NB4 (cell line): ENCODE measurements at regions not wholly inside any gene's neighbourhood (a gene's known extent, or its start where the extent isn't known, plus 50 kb on each side); places are given as distances from the start of the nearest gene placed in this dataset.
A peak's percentile ranks its signal among the peaks of the same experiment; 100 is the strongest.

Source experiments
- DNase-seq: peaks from one replicate; pipeline ENCODE4 v3.0.0; 2010; ENCODE audit warnings: low read depth
- H3K4me3 ChIP-seq: one replicate; pipeline ENCODE4 v1.5.1; 2011; ENCODE audit warnings: mild to moderate bottlenecking, low read depth, low read length, moderate library complexity
- MYC ChIP-seq: IDR thresholded peaks from 2 replicates; pipeline ENCODE4 v1.6.1; 2011; ENCODE audit warnings: low read depth, low read length
- POLR2A ChIP-seq: IDR thresholded peaks from 2 replicates; pipeline ENCODE4 v1.6.1; 2011; ENCODE audit warnings: mild to moderate bottlenecking; ENCODE audit not compliant: insufficient read length; ENCODE audit errors: extremely low read depth
- TF ChIP-seq, protein P1 (sequence below): IDR thresholded peaks from one replicate; pipeline ENCODE4 v1.5.1; 2012; ENCODE audit warnings: low read depth, low read length
- TF ChIP-seq, protein P2 (sequence below): IDR thresholded peaks from 2 replicates; pipeline ENCODE4 v1.6.1; 2011; ENCODE audit warnings: low read depth, low read length

DNA sequence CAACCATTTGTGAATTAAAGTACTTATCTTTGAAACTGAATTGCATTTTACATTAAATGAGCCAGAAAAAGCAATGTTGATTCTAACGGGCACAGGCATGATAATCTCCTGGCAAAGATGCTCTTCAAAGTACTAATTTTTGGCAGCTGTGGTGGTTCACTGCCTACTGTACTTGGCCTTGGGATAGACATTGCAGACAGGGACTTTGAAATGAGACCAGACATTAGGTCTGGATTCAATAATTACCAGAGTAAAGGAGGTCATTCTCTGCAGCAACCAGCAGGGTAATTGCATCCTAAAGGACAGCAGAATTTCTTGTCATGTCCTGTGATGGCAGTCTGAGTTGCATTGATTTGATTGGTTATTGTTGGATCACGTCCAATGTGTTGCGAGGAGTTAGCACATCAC is 986.5 kb downstream of the TDRD15 start:
- TF ChIP-seq POLR2A: no peak
- H3K4me3 ChIP-seq: no peak overlapping the region
- DNase-seq: no peak

DNA sequence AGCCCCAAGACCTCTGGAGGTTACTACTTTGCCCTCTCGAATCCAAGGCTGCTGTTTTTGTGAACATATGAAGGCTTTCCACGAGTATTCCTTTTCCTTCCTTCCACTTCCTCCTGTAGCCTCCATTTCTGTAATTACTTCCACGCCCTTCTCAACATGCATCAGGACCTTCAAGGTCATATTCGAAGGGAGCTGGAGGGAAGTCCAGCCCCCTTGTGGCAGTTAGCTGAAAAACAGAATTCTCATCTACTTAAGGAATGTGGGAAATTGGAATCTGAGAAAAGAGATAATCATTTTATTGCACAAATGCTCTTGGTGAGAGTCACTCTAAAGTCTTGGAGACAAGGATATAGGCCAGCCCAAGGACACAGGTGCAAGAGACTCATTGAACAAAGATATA is 1000.2 kb downstream of the TDRD15 start:
- H3K4me3 ChIP-seq: no peak overlapping the region
- TF ChIP-seq, protein P1, sequence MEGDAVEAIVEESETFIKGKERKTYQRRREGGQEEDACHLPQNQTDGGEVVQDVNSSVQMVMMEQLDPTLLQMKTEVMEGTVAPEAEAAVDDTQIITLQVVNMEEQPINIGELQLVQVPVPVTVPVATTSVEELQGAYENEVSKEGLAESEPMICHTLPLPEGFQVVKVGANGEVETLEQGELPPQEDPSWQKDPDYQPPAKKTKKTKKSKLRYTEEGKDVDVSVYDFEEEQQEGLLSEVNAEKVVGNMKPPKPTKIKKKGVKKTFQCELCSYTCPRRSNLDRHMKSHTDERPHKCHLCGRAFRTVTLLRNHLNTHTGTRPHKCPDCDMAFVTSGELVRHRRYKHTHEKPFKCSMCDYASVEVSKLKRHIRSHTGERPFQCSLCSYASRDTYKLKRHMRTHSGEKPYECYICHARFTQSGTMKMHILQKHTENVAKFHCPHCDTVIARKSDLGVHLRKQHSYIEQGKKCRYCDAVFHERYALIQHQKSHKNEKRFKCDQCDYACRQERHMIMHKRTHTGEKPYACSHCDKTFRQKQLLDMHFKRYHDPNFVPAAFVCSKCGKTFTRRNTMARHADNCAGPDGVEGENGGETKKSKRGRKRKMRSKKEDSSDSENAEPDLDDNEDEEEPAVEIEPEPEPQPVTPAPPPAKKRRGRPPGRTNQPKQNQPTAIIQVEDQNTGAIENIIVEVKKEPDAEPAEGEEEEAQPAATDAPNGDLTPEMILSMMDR: peak; percentile 36
- TF ChIP-seq POLR2A: no peak
- peak; percentile 28 for DNase-seq

DNA sequence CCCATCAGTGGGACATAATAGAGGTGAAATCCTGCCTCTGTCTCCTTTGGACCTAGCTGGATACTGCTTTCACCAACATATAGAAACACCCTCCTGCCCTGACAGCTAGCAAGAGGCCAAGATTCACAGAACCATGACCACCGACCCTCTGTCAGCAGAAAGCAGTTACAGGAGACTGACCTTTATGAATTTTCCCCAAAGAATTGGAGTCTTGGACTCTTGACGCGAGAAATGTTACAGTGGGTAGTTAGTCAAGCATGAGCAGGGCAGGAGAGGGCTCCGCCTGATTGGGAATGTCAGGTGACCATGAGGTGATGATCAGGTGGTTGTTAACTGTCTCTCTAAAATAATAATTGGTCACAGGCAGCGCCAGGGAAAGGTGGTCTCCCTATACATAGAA is 1002.3 kb downstream of the TDRD15 start:
- TF ChIP-seq, protein P1: no peak
- TF ChIP-seq MYC (no peak), POLR2A (no peak)
- TF ChIP-seq, protein P2, sequence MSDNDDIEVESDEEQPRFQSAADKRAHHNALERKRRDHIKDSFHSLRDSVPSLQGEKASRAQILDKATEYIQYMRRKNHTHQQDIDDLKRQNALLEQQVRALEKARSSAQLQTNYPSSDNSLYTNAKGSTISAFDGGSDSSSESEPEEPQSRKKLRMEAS: no peak
- no peak for DNase-seq
- H3K4me3 ChIP-seq: no peak overlapping the region

DNA sequence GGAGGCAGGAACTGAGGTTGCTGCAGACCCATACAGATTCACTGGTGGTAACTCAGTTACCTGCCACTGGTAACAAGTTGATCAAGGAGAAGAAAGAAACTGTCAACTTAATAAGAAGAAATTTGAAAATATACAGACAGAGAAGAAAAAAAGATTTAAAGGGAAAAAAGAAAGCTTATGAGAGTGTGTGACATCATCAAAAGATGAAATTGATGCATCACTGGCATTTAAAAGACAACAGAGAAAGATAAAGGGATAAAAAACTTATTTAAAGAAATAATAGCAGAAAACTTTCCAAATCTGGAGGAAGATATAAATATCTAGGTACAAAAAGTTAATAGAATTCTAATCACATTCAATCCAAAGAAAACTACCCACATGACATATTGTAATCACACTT is 1003.2 kb downstream of the TDRD15 start:
- TF ChIP-seq, protein P1: no peak
- DNase-seq: no peak
- no peak overlapping the region for H3K4me3 ChIP-seq

DNA sequence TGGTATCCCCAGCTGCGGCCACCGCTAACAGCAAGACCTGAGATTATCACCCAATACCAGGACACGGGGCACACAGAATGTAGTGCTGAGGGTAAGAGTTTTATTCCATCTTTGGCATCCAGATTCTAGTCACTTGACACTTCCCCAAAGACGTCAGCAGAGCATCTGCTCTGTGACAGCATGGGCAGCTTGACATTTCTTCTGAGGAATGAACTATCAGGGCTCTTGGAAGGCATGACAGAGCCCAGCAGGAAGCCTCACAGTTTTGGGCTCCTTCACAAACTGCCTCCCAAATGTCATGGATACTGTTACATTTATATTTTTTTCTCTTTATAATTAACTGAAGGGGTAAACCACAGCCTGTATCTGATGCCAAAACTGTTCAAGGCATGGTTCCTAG is 1010.7 kb downstream of the TDRD15 start:
- DNase-seq: no peak
- no peak for TF ChIP-seq POLR2A
- TF ChIP-seq, protein P2: no peak
- no peak for TF ChIP-seq MYC
- TF ChIP-seq, protein P1: no peak
- H3K4me3 ChIP-seq: no peak overlapping the region

DNA sequence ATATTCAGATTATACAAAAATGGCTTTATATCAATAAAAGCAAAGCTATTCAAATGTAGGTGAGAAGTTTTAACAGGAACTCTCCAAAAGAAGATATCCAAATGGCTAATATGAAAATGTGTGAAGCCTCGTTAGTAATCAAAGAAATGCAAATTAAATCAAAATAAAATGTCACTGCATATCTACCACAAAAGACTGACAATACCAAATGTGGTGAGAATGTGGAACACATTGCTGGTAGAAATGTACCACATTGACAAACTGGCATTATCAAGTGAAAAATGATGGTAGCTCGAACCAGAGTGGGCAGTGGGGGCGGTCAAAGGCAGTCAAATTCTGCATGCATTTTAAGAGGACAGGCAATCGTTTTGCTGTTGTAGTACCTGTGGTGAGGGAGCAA is 1012.7 kb downstream of the TDRD15 start:
- H3K4me3 ChIP-seq: no peak overlapping the region
- DNase-seq: no peak
- no peak for TF ChIP-seq MYC
- TF ChIP-seq, protein P2: no peak
- TF ChIP-seq, protein P1: no peak
- TF ChIP-seq POLR2A: no peak

DNA sequence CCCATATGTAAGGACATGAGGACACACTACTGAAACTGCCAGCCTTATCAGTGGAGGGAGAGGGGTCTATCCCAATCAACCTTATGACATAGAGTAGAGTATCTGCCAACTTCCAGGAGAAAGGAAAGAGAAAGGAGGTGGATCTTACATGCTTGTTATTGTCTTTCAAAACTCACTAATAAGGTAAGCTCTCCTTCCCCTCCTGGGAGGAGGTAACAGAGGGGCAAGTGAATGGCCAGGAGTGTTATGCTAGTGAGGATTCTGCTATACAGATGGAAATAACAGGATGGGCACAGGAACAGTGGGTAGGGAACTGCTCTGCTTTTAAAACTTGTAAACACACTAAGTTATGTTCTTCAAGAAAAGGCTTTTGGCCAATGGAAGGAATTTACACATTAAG is 1020.1 kb downstream of the TDRD15 start:
- H3K4me3 ChIP-seq: no peak overlapping the region
- TF ChIP-seq, protein P1: no peak
- no peak for TF ChIP-seq POLR2A
- TF ChIP-seq, protein P2: no peak
- no peak for TF ChIP-seq MYC
- DNase-seq: no peak
